SKM-1 (cell line): ENCODE measurements at regions not wholly inside any gene's neighbourhood (a gene's known extent, or its start where the extent isn't known, plus 50 kb on each side); places are given as distances from the start of the nearest gene placed in this dataset.
"Not testable (repeated sequence)": the region's sequence is repeated elsewhere in the genome, so short reads cannot be mapped to it uniquely, and the experiment has no call there.

Experiments
- DNase-seq: peaks from one replicate; lab custom pipeline; 2025; ENCODE audit not compliant: unreplicated experiment; lab: John Stamatoyannopoulos, UW

GRCh38 chr7:115227473-115228235 lies 305.8 kb downstream of the MDFIC start:
- no peak for DNase-seq

DNA sequence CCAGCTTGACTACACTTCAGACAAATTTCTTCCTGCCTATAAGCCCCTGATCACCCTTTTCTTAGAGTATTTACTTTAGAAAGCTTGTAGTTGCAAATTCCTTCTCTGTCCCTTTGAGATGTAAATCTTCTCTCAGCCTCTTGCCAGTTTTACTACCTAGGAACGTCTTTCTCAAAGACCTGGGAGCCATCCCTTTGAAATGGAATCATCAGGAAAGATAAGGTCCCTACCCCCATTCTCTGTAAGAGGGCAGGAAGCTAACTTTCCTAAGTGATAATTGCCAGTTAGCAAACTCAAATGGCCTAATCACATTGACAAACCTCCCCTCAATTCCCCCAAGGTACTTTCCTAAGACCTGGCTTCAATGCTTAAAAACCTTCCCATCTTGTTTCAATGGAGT lies 304.5 kb downstream of the MDFIC start:
- no peak for DNase-seq

GRCh38 chr7:115224922-115225321 lies 303.0 kb downstream of the MDFIC start:
- no peak for DNase-seq

DNA sequence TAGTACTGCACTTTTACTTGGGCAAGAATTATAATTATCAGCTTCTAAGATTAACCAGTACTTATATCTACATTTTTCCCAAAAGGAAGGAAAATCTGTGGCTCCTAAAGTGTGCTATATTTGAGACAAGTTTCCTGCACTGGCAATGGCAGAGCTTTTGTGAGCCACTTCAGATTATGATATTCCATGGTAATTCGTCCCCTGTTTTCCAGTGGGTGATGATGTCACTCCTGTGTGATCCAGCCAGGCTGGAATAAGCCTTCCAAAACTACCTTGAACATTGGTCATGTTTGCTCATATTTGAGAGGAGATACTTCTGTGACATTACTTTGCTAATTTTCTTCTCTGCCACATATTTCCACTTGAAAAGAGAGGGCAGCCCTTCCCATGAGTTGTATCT lies 302.1 kb downstream of the MDFIC start:
- no peak for DNase-seq

- no peak for DNase-seq
Measured at GRCh38 chr7:115221456-115221855, 299.6 kb downstream of the MDFIC start.

DNA sequence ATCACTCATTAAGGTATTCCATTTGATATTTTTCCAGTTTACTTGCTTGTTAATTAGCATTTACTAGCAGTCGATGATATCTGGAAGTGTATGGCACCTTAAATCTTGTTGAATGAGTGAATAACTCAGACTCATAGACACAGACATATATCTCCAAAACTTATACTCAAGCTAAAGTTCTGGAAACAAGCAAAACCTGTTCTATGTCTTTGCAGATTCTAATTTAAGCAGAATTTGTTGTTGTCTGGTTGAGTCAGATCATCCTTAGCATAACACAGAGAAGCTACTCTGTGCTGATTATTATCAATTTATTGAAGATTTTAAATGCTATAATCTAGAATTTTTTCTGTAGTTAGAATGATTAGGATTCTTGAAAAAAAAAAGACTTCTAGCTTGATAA lies 296.2 kb downstream of the MDFIC start:
- DNase-seq: no peak

DNA sequence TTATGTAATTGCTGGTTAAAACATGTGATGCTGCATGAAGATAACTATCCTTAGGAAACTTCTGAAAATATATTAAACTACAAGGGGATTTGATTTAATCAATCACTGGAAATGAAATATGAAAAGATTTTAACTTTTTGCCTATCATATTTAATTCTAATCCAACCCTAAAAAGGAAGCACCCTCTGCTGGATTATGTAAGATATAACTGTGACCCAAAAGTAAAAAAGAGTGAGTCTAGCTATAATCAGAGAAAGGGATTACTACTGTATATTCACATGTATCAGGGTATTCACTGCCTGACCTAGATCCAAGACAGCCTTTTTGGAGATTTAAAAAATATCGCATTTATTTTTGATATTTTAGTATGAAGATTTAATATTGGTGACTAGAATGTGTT lies 295.5 kb downstream of the MDFIC start:
- peak; percentile 3 for DNase-seq

GRCh38 chr7:115216652-115217051 lies 294.8 kb downstream of the MDFIC start:
- no peak for DNase-seq

DNA sequence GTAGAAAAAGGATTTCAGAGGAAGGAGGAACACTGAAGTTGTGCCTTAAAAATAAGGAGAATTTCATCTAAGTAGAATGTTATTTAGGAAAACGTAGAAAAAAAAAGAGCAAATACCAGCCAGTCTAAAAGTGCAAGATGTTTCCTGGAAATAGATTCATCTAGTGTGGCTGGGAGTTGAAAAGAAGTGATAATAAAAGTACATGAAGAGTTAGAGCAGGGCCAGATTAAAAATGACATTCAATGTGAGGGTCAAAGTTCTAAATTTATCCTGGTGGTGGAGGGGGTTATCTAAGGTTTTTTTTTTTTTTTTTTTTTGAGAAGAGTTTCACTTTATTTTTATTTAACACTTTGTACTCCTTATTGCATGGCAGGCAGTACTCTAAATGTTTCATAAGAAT lies 289.3 kb downstream of the MDFIC start:
- DNase-seq: no peak

GRCh38 chr7:115210552-115210951 lies 288.7 kb downstream of the MDFIC start:
- DNase-seq: no peak

- no peak for DNase-seq
Measured at GRCh38 chr7:115208710-115209560, 287.0 kb downstream of the MDFIC start.

- not testable (repeated sequence) for DNase-seq
Measured at GRCh38 chr7:115206374-115206773, 284.5 kb downstream of the MDFIC start.

DNA sequence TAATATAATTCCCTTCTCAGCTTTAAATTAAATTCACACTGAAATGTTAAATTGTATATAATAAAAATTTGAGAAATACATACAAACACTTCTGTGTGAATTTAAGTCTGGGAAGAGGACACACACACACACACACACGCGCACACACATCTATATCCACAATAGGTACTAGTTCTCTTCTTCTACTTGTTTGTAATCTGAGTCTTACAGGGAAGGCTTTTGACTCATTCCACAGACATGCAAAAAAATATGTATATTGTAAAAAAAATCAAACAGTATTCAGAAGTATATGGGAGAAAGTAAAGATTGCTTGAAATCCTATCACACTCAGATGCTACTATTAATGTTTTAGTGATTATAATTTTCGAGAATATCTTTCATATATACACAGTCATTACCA lies 276.2 kb downstream of the MDFIC start:
- no peak for DNase-seq

- no peak for DNase-seq
Measured at GRCh38 chr7:115195208-115195607, 273.3 kb downstream of the MDFIC start.

DNA sequence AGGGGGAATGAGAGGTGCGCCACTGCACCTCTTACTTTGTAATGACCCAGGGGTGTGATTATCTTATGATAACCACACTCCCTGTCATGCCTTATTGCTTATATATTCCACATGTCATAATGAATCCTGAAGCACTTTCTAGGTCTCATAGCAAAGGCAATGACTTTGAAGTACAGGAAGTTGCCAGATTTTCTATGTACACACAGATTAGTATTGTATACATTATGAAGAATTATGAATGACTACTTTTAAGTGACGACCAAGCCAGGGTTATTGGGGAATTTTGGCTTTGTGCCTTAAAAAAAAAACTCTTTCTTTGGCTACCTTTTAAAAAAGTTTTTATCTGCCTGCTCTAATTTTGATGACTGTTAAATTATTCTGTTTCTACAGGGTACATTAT lies 269.6 kb downstream of the MDFIC start:
- DNase-seq: no peak

DNA sequence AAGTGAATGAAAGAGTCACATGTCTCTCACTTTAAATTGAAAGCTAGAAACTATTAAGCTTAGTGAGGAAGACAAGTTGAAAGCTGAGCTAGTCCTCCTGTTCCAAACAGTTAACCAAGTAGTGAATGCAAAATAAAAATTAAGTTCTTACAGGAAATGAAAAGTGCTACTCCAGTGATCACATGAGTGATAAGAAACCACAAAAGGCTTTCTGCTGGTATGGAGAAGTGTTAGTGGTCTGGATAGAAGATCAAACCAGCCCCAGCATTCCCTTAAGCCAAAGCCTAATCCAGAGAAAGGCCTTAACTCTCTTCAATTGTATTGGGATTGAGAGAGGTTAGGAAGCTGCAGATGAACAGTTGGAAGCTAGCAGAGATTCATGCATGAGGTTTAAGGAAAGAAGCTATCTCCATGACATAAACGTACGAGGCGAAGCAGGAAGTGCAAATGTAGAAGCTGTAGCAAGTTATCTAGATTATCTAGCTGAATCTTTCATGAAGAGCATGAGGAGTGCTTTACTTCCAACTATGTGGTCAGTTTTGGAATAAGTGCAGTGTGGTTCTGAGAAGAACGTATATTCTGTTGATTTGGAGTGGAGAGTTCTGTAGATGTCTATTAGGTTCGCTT lies 261.6 kb downstream of the MDFIC start:
- no peak for DNase-seq

GRCh38 chr7:115178835-115179234 lies 256.9 kb downstream of the MDFIC start:
- DNase-seq: no peak

DNA sequence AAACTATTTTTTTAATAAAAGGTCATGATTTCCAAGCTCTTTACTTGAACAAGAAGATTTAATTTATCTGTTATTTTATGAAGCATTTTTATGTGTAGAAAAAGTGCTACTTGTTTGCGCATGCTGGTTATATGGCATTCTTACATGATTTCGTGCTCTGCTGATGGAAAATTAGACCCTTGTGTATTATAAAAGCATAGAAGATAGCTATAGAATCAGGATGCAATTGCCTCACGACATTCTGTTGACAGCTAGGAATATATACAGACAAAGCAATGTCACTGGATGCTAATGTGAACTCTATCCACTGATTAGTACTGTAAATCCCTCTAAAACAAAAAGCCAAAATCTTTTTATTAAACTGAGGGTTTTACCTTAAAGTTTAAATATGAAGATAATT lies 255.9 kb downstream of the MDFIC start:
- no peak for DNase-seq

DNA sequence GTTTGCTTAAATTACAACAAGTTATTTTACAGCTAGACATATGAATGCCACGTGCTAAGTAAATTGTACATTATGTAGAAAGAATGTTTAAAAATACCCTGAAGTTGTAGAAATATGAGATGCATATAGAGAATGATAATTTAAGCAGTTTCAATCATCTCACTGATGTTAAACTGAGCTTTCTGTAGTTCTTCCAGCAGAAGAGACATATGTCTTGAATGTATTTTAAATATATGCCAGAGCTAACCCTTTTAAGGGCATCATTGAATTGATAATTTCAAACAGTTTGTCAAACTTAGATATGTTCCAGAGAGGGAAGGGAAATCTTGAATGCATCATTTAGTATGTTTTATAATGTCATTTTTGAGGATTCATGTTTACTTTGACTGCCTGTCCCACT lies 255.2 kb downstream of the MDFIC start:
- no peak for DNase-seq

DNA sequence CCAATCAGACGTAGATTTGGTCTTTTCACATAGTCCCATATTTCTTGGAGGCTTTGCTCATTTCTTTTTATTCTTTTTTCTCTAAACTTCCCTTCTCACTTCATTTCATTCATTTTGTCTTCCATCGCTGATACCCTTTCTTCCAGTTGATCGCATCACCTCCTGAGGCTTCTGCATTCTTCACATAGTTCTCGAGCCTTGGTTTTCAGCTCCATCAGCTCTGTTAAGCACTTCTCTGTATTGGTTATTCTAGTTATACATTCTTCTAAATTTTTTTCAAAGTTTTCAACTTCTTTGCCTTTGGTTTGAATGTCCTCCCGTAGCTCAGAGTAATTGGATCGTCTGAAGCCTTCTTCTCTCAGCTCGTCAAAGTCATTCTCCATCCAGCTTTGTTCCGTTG lies 250.5 kb downstream of the MDFIC start:
- DNase-seq: not testable (repeated sequence)

DNA sequence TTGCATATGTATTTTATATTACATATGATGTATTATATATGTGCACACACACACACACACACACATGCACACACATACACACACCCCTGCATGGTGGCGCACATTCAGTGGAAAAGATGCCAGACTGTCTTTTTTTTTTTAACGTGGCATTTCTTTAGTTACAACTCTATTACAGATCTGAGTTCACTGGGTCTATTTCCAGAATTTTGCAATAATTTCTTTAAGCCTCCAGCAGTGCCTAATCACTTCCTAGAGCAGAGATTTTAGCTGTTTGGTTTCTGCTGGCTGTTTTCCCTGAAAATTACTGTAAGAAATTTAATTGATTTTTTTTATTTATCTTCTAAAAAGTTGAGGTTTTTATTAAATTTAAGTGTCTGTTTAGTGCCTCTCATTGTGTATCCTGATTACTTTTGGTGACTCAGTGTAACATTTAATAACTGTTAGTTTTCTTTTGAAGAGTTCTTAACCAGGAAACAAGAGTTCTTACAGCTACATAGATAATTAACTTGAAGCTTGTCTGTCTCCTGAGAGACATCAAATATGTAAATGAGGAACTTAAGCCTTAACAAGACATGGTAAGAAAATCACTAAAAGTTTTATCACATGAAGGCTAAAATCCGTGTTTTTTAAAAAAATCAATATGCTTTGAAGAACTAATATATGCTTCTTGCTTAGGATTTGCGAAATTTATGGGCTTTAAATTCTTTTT lies 232.0 kb downstream of the MDFIC start:
- no peak for DNase-seq
